Choroid plexus epithelial cell (primary cell): ENCODE measurements at regions not wholly inside any gene's neighbourhood (a gene's known extent, or its start where the extent isn't known, plus 50 kb on each side); places are given as distances from the start of the nearest gene placed in this dataset.
A peak's percentile ranks its signal among the peaks of the same experiment; 100 is the strongest.

ENCODE experiments used
- DNase-seq: peaks from one replicate; pipeline ENCODE4 v3.0.0-alpha.2; 2010; ENCODE audit warnings: low read depth
- H3K4me3 ChIP-seq: 2 replicates; pipeline ENCODE4 v1.5.1; 2011; ENCODE audit warnings: low read depth, mild to moderate bottlenecking, control low read depth, low read length, moderate library complexity
- TF ChIP-seq, protein P1 (sequence below): conservative IDR thresholded peaks from 2 replicates; pipeline ENCODE4 v1.5.1; 2011; ENCODE audit warnings: low read depth, mild to moderate bottlenecking, control low read depth, inconsistent platforms, low read length, moderate library complexity

DNA sequence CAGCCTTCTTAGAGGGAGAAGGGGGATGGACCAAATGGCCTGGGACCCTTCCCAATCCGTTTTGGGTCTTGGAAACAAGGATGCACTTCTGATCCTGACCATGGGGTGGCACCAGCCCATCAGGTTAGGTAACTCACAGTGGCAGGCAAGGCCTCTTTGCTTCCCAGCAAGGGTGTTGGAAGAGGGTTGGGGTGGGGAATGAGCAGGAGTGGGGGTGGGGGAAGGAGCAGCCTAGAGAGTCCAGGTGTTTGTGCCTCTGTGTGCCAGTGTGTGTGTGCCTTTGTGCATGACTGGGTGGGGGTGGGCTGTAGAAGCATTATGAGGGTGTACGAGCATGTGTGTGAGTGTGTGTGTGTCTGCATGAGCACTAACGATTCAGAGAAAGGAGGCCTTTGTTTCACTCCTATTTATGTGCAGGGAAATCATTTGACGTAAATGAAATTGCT, 213.1 kb downstream of the INSC start:
- H3K4me3 ChIP-seq: no peak overlapping the region
- DNase-seq: peak; percentile 21
- TF ChIP-seq, protein P1, sequence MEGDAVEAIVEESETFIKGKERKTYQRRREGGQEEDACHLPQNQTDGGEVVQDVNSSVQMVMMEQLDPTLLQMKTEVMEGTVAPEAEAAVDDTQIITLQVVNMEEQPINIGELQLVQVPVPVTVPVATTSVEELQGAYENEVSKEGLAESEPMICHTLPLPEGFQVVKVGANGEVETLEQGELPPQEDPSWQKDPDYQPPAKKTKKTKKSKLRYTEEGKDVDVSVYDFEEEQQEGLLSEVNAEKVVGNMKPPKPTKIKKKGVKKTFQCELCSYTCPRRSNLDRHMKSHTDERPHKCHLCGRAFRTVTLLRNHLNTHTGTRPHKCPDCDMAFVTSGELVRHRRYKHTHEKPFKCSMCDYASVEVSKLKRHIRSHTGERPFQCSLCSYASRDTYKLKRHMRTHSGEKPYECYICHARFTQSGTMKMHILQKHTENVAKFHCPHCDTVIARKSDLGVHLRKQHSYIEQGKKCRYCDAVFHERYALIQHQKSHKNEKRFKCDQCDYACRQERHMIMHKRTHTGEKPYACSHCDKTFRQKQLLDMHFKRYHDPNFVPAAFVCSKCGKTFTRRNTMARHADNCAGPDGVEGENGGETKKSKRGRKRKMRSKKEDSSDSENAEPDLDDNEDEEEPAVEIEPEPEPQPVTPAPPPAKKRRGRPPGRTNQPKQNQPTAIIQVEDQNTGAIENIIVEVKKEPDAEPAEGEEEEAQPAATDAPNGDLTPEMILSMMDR: peak; percentile 46

- no peak overlapping the region for H3K4me3 ChIP-seq
- DNase-seq: no peak
- TF ChIP-seq, protein P1: no peak
These were observed 218.7 kb downstream of the INSC start for GRCh38 chr11:15333407-15333806.

DNA sequence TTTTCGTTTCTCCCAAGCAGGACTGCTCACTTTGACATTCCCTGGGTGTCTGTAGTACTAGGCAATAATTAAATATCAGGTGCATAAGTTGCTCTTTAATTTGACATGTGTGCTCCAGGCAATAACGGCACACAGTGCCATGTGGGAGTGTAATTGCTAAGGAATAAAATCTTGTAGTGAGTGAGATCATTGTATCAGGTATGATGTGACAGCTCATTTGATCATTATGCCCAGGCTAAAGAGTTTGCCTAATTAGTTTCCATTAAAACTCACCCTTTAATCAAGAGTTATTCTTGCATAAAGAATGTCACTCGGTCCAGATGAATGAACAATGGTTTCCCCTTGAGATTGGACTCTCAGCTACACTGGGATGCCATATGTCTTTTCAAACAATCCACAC, 220.0 kb downstream of the INSC start:
- no peak for DNase-seq
- H3K4me3 ChIP-seq: no peak overlapping the region
- TF ChIP-seq, protein P1: no peak

- H3K4me3 ChIP-seq: no peak overlapping the region
- DNase-seq: no peak
- TF ChIP-seq, protein P1: no peak
These were observed 221.3 kb downstream of the INSC start for GRCh38 chr11:15336021-15336420.

- TF ChIP-seq, protein P1: no peak
- no peak for DNase-seq
- H3K4me3 ChIP-seq: no peak overlapping the region
These were observed 224.6 kb downstream of the INSC start for GRCh38 chr11:15339302-15339701.

DNA sequence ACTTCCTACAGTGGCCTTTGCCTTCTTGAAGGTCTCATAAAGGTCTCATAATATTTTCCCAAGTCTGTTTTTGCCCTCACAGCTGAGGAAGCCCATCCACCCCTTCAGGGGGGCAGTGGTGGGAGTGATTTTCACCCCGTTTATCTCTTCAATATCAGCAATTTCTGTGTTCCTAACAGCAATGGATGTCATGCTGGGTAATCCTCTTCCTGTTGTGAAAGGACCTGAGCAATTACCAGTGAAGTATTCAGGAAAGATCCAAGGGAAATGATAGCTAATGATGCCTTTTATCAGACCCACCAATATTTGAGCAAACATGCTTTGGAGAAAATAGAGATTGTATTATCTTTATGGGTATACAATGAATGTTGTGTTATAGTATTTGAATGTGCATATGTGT, 226.9 kb downstream of the INSC start:
- TF ChIP-seq, protein P1: no peak
- no peak for DNase-seq
- no peak overlapping the region for H3K4me3 ChIP-seq

DNA sequence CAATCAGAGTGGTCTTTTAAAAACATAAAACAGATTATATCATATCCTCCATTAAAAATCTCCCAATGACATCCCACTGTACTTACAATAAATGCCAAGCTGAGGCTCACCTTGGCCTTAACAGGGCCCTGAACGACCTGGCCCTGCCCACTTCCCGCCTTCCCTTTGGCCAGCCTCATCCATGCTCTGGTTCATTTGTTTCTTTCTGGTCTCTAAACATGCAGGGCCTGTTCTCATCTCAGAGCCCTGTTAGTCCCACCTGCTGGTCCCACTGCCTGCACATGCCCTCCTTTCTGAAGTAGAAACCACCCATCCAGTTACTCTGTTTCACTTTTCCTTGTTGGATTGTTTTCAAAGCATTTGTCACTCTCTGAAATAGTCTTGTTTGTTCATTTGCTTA, 227.4 kb downstream of the INSC start:
- DNase-seq: no peak
- TF ChIP-seq, protein P1: no peak
- H3K4me3 ChIP-seq: no peak overlapping the region
